SIG-M5 treated with dmso at 0.1 percent for 504 hours (cell line): ENCODE measurements at regions not wholly inside any gene's neighbourhood (a gene's known extent, or its start where the extent isn't known, plus 50 kb on each side); places are given as distances from the start of the nearest gene placed in this dataset.

ENCODE experiments used
- DNase-seq: peaks from one replicate; lab custom pipeline; 2025; ENCODE audit not compliant: unreplicated experiment; lab: John Stamatoyannopoulos, UW

DNA sequence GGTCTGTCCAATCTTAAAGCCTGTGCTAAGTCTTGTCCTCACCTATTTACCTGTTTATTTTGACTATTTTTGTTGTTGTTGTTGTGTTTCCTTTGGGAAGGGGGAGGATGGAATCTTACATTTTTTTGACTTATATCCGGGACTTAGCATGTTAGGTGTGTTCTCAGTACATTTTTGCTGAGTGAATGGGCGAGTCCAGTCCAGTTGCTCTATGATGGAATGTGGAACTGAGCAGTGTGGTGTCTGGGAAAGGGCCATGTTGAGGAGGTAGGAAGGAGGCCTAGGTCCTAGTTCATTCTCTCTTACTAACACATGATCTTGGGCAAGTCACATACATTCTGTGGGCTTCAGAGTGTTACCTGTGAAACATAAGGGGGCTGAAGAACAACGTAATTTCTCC lies 80.9 kb upstream of the SLC38A2 start:
- DNase-seq = no peak

DNA sequence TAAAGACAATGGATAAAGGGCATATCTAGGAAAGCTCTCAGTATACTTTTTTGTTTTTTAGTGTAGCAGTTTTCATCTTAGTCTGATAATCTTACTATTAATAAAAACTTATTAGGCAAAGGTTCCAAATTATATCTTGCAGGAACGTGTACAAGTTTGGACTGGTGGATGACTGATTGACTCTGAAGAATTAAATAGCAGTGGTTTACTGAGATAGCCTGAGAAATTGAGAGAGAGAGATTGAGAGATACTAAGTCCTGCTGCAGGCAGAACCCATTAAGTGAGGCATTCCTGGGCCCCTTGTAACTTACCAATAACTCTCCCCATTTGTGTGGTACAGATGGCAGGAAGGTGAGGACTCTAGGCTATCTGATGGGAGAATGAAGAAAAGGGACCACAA lies 80.2 kb upstream of the SLC38A2 start:
- no peak for DNase-seq

- DNase-seq = no peak
Observed at GRCh38 chr12:46452061-46452615, 79.6 kb upstream of the SLC38A2 start.

DNA sequence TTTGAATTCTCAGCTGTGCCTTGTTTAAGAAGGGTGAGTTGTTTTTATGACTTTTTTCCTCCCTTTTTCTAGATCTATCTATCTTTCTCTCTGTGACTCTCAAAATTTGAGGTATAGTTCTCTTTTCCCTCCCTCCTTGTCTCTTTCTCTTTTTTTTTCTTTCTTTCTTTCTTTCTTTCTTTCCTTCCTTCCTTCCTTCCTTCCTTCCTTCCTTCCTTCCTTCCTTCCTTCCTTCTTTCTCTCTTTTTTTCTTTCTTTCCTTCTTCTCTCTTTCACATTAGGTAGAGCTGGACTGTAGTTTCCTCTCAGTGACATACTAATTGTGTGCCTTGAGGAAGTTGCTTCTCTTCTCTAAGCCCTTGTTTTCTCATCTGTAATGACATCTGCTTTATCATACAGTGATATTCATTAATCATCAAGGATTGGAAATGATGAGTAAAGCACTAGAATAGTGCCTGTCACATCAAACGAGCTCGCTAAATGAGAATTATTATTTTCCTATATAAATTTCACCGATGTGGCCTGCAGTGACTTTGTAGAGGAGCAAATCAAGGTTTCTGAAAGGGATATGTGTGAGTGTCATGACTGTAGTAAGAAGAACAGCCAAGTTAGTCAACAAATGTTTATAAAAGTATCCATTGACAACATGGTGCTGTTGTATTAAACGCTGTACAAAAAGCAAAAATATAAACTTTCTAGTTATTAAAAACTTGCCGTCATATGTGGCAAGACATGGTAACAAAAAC lies 78.9 kb upstream of the SLC38A2 start:
- no peak for DNase-seq

GRCh38 chr12:46450279-46450748 lies 77.7 kb upstream of the SLC38A2 start:
- no peak for DNase-seq

DNA sequence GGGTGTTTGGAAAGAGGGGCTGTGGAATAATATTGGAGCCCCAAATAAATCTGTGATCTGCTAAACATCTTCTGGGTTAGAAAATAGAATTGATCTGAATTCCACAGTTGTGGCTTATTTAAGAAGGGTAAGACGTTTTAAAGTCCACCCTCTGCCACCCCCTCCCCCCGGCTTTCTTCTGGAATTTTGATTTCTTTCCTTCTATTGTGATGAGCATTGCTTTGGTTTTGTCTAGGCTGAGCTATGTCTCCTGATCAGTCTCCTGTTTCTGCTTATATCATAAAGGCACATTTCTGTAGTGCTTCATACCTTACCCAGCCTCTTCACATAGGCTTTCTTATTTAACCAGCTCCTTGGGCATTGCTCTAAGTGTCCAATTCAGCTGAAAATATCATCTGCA lies 77.3 kb upstream of the SLC38A2 start:
- DNase-seq = no peak

DNA sequence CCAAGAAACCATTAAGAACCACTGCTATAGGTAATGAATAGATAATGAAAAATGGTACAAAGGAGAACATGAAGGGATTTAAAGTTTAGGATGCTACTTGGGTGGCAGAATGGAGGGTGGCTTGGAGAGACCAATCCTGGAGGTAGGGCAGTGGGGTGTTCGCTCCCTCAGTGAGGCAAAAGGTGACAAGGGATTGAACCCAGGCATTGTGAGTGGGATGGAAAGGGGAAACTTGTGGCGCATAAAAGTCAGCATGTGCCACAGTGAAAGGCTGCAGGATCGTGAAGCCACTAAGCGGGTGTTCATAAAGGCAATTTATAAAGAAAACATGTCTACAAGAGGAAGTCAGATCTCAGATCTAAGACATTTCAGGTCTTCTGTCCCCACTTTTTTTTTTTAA lies 76.7 kb upstream of the SLC38A2 start:
- no peak for DNase-seq

DNA sequence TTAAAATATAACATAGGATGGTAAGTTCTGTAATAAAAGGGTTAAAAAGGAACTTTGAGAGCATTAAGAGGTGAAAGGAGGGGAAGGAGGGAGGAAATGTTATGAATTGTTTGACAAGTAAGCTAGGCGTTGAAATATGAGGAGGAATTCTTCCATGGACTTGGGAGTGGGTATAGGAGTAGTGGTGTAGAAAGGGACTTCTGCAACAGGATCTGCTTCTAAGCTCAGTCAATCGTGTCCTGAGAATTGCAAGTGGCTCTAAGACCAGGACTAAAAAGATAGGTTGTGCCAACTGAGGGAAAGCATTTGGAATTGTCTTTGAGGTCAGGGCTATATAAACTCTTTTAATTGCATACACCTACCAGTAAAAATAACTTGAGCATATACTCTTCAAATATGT lies 74.1 kb upstream of the SLC38A2 start:
- no peak for DNase-seq

DNA sequence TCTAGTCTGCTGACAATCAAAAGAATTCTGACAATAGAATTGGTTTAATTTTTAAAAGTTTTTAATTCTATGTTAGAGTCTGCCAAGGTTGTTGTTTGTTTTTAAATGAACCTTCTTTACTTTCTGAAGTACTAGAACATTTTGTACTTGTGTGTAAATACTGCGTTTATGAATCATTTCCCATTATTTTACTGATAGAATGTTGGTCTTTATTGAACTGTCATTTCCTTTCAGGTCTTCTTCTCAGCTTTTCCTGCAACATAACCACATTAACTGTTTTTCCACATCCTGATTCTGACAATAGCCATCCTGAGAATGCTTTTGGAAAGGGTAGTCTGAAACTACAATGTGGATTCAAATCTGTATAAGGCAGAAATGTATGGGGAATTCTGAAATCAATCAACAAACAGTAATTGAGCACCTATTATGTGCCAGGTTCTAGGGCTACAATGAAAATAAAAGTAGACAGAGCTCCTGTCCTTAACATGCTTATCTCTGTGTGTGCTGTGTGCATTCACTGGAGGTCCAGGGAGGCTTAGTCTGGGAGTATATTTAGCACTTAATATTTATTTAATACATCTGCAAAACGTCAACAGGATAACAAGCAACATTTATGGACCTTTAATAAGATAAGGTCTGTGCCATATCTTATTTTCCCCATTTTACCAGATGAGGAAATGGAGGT lies 73.1 kb upstream of the SLC38A2 start:
- no peak for DNase-seq

- DNase-seq = no peak
Observed at GRCh38 chr12:46445093-46445492, 72.5 kb upstream of the SLC38A2 start.

- DNase-seq = no peak
Observed at GRCh38 chr12:46443594-46444263, 71.2 kb upstream of the SLC38A2 start.

DNA sequence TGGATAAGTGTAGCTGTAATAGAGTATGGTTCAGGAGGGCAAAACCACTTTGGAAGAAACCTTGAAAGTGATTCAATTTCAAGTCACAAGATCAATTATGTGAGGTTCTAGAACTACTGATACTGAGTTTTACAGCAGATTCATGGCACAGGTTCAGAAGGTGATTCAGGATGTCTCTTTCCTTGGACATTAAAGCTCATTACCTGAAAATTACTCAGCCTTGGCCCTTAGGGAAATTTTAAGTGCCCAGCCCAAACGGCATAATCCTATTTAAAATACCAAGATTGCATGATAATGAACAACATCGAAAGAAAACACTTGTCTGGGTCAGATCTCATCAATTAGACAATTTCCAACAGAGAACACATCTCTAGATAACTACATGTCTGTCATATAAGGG lies 70.2 kb upstream of the SLC38A2 start:
- no peak for DNase-seq

- DNase-seq = no peak
Observed at GRCh38 chr12:46442239-46442638, 69.7 kb upstream of the SLC38A2 start.

- DNase-seq = no peak
Observed at GRCh38 chr12:46439793-46440511, 67.4 kb upstream of the SLC38A2 start.

DNA sequence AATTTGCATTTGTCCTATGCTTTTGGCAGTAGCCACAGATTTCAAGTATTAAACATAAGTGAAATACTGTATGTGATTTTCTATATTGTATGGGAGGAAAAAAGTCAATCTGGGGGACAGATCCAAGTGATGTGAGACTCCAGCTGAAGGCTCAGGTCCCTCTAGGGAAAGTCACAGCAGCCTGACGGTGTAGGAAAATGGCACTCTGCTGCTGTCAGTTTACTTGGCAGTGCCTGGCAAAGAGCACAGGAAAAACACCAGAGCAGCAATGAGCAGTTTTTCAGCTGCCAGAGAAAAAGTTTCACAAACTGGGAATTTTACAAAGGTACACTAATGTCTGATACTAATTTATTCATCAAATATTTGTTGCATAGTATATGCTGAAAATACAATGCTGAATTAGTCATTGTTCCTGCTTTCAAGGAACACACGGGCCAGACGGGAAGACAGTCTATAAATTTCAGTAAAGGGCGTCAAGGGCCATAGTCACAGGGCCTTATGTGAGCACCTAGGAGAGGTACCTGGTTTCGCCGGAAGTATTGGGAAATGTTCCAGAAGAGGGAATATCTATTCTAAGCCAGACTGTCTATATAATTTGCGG lies 66.2 kb upstream of the SLC38A2 start:
- DNase-seq = no peak

- no peak for DNase-seq
Observed at GRCh38 chr12:46438256-46438655, 65.7 kb upstream of the SLC38A2 start.

GRCh38 chr12:46437469-46437868 lies 64.9 kb upstream of the SLC38A2 start:
- DNase-seq = no peak

DNA sequence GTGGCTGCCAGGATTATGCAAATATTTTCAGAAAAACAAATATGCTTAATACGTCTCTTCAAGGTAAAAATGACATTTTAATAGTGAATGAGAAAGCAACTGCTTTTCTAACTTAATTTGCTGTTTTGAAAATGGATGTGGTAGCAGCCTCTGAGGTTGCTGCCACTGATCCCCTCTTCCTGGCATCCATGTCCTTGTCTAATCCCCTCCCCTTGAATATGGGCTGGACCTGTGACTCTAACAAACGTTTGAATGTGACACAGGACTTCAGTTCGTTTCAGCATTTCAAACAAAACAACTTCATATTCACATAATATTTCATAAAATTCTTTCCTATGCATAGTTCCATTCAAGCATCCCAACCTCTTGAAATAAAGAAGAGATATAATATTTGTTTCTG lies 64.2 kb upstream of the SLC38A2 start:
- no peak for DNase-seq

DNA sequence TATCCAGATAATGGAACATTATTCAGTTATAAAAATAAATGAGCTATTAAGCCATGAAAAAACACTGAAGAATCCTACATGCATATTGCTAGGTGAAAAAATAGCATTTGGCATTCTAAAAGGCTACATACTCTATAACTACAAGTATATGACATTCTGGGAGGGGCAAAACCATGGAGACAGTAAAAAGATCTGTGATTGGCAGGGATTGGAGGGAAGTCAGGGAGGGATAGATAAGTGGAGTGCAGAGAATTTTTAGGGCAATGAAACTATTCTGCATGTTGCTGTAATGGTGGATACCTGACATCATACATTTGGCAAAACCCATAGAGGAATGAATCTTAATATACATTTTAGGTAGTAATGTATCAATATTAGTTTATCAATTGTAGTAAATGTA lies 63.1 kb upstream of the SLC38A2 start:
- DNase-seq = no peak

GRCh38 chr12:46435029-46435428 lies 62.5 kb upstream of the SLC38A2 start:
- DNase-seq = no peak

GRCh38 chr12:46433829-46434228 lies 61.3 kb upstream of the SLC38A2 start:
- no peak for DNase-seq
